Lower leg skin (tissue), 3 donors: ENCODE measurements at regions not wholly inside any gene's neighbourhood (a gene's known extent, or its start where the extent isn't known, plus 50 kb on each side); places are given as distances from the start of the nearest gene placed in this dataset.

Source experiments
- CTCF ChIP-seq, 3 donors: fragments of 450-650 bp; IDR thresholded peaks; one replicate each; pipeline ENCODE4 v1.5.1; 2016; ENCODE audit warnings: antibody characterized with exemption in 3 of 3, mild to moderate bottlenecking in 3 of 3, moderate library complexity in 2 of 3
- POLR2A ChIP-seq, 2 donors: fragments of 450-650 bp; IDR thresholded peaks; one replicate each; pipeline ENCODE4 v1.6.1; 2016 to 2017; ENCODE audit warnings: antibody characterized with exemption in 2 of 2, mild to moderate bottlenecking in 1 of 2, moderate library complexity in 1 of 2

GRCh38 chr15:100758555-100758954, 121.1 kb upstream of the ALDH1A3 start:
- TF ChIP-seq CTCF (IDR thresholded peaks at IDR 0.05) (no peak), POLR2A (IDR thresholded peaks at IDR 0.05) (no peak)
